Lower lobe of right lung (tissue), 2 donors: ENCODE measurements at regions not wholly inside any gene's neighbourhood (a gene's known extent, or its start where the extent isn't known, plus 50 kb on each side); places are given as distances from the start of the nearest gene placed in this dataset.

Experiments used
- ATAC-seq, 2 donors: fragments of 200-7000 bp; cut with Tn5 transposase; one replicate each; pipeline ENCODE4 v1.9.1; 2020 to 2022; ENCODE audit warnings: mild to moderate bottlenecking in 2 of 2, moderate library complexity in 2 of 2
- DNase-seq: peaks from one replicate; pipeline ENCODE4 v3.0.0-alpha.2; 2020
- H3K27ac ChIP-seq: fragments of 200-600 bp; one replicate; pipeline ENCODE4 v1.8.0; 2022
- H3K27me3 ChIP-seq: fragments of 200-600 bp; one replicate; pipeline ENCODE4 v1.8.0; 2022; ENCODE audit warnings: low read depth
- H3K36me3 ChIP-seq: fragments of 200-600 bp; one replicate; pipeline ENCODE4 v1.8.0; 2022; ENCODE audit warnings: mild to moderate bottlenecking
- H3K4me1 ChIP-seq: fragments of 200-600 bp; one replicate; pipeline ENCODE4 v1.8.0; 2022
- H3K4me3 ChIP-seq: fragments of 200-600 bp; one replicate; pipeline ENCODE4 v1.8.0; 2022; ENCODE audit warnings: mild to moderate bottlenecking
- H3K9me3 ChIP-seq: fragments of 200-600 bp; one replicate; pipeline ENCODE4 v1.8.0; 2022
- intact Hi-C: fragments of 100-400 bp; cut with DNase I; formaldehyde crosslinking; loops from one replicate; pipeline ENCODE4 v1.11.0; 2022
- TF ChIP-seq, protein P1 (sequence below): fragments of 200-600 bp; IDR thresholded peaks from one replicate; pipeline ENCODE4 v1.8.0; 2022; ENCODE audit warnings: antibody characterized with exemption, mild to moderate bottlenecking
- donor health status: DM: no; HTN: yes; CAD: no; lungs with severe emphysema.

DNA sequence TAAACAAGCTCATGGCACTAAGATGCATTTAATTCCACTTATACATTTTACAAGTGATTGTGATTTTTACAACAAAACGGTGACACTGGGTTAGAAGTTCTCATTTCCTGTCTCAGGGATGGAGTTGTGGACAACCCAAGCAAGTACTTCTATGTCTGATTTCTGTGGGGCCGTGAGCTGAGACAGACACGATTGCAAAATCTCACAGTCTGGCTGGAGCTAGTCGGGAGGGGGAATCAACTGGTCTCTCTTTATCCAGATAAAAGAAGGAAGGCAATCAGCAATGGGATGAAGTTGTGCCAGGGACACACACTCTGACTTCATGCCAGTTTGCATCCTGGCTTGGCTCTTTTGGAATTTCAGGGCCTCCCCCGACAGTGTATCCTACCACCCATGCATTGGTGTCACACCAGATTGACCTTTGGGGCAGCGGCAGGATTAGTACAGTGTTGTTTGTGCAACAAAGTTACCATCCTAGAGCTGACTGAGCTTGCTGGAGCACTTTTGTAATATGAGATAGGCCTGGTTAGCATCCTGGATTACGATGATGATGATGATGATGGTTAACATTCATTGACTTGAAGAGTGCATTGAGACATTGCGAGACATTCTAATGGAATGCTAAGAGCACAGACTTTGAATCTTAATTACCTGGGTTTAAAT, 98.8 kb downstream of the CTAGE1 start:
- DNase-seq: no peak
- H3K4me3 ChIP-seq: no peak overlapping the region
- no peak overlapping the region for H3K27ac ChIP-seq
- peak in 1 of 2 donors; percentile 34 for ATAC-seq
- H3K27me3 ChIP-seq: no peaks in the 10 kb centered on the region
- peaks cover 2% of the 10 kb centered on the region for H3K4me1 ChIP-seq
- TF ChIP-seq, protein P1, sequence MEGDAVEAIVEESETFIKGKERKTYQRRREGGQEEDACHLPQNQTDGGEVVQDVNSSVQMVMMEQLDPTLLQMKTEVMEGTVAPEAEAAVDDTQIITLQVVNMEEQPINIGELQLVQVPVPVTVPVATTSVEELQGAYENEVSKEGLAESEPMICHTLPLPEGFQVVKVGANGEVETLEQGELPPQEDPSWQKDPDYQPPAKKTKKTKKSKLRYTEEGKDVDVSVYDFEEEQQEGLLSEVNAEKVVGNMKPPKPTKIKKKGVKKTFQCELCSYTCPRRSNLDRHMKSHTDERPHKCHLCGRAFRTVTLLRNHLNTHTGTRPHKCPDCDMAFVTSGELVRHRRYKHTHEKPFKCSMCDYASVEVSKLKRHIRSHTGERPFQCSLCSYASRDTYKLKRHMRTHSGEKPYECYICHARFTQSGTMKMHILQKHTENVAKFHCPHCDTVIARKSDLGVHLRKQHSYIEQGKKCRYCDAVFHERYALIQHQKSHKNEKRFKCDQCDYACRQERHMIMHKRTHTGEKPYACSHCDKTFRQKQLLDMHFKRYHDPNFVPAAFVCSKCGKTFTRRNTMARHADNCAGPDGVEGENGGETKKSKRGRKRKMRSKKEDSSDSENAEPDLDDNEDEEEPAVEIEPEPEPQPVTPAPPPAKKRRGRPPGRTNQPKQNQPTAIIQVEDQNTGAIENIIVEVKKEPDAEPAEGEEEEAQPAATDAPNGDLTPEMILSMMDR: no peak
- H3K9me3 ChIP-seq: no peaks in the 10 kb centered on the region
- intact Hi-C loops: no loop called here
- no peaks in the 10 kb centered on the region for H3K36me3 ChIP-seq

DNA sequence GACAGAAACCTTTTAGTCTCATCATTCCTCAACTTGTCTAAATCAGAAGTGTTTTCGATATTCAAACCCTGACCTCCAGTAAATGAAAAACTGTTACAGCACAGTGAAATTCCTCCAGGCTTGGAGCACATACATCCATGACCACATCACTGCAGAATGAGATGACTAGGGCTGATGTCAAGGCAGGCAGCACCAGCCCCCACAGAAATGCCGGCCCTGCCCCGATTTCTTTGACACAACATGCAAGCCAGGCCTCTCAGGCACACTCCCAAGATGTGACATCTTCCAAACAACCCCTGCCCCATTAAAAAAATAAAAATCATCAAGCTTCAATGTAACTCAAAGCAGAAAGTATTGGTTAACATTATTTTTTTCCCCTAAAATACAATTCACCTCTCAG, 103.3 kb downstream of the CTAGE1 start:
- H3K4me1 ChIP-seq: no peaks in the 10 kb centered on the region
- DNase-seq (no peak), ATAC-seq (no peak)
- H3K4me3 ChIP-seq: no peak overlapping the region
- intact Hi-C loops: no loop called here
- H3K9me3 ChIP-seq: no peaks in the 10 kb centered on the region
- TF ChIP-seq, protein P1: no peak
- H3K27ac ChIP-seq: no peak overlapping the region
- no peaks in the 10 kb centered on the region for H3K36me3 ChIP-seq
- H3K27me3 ChIP-seq: no peaks in the 10 kb centered on the region

DNA sequence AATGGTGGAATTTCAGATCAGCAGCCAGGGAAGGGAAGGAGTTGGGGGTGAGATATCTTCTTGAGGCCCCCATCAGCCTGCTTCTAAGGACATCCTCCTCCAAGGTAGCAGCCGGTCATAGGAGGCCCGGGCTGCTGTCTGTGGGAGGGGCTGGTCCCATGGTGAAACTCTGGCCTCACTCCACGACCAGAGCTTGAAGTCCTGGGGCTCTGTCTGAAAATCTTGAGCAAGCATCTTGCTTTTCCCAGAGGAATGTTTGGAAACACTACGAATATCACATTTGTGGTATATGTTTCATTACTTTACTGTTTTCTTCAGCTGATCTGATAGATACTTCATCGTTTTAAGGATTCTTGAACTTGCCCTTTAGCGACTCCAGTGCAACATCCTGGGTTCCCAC, 103.7 kb downstream of the CTAGE1 start:
- TF ChIP-seq, protein P1: no peak
- DNase-seq (no peak), ATAC-seq (no peak)
- intact Hi-C loops: no loop called here
- Histone ChIP-seq H3K9me3 (no peaks in the 10 kb centered on the region), H3K36me3 (no peaks in the 10 kb centered on the region), H3K27ac (no peak overlapping the region), H3K27me3 (no peaks in the 10 kb centered on the region), H3K4me1 (no peaks in the 10 kb centered on the region), H3K4me3 (no peak overlapping the region)

DNA sequence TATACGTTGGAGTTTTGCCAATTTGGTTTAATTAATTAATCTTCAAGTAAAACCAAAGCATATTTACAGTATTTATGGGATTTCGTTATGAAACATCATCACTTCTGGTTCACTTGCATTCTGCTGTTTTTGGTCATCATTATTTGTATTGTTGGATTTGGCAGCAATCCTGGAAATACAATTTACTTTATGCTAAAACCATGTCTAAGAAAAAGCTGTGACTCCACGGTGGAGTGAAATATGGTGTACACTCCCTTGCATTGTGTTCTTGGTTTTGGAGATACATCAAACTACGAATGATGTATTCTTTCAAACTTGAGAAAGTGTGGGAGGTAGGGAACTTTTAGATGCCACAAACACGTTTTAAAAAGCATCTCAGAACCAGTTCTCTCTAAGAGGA, 106.4 kb downstream of the CTAGE1 start:
- TF ChIP-seq, protein P1: no peak
- intact Hi-C loops: no loop called here
- H3K27ac ChIP-seq: no peak overlapping the region
- H3K27me3 ChIP-seq: no peaks in the 10 kb centered on the region
- H3K9me3 ChIP-seq: no peaks in the 10 kb centered on the region
- H3K4me3 ChIP-seq: no peak overlapping the region
- ATAC-seq: no peak
- H3K4me1 ChIP-seq: no peaks in the 10 kb centered on the region
- no peak for DNase-seq
- H3K36me3 ChIP-seq: no peaks in the 10 kb centered on the region

DNA sequence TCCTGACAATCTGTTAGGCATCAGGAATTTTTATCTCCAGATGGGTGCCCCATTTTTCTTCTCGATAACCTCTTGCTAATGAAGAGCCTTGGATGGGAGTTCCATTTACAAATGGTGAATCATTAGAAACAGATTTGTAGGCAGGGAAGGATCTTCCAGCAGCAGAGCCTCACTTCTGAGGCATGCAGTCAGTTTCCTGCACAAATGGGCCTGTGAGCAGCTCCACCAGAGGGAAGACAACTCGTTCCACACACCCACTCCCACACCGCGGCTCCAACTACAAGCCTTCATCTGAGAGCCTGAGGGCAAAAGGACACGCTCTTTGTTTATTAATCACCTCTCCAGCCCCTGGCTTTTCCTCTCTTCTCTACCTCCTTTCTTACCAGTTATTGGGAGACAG, 108.5 kb downstream of the CTAGE1 start:
- intact Hi-C loops: no loop called here
- ATAC-seq: no peak
- Histone ChIP-seq H3K27me3 (no peaks in the 10 kb centered on the region), H3K27ac (no peak overlapping the region), H3K36me3 (no peaks in the 10 kb centered on the region), H3K4me3 (no peak overlapping the region), H3K9me3 (no peaks in the 10 kb centered on the region), H3K4me1 (no peaks in the 10 kb centered on the region)
- no peak for DNase-seq
- TF ChIP-seq, protein P1: no peak
